B cell (primary cell): ENCODE measurements at regions not wholly inside any gene's neighbourhood (a gene's known extent, or its start where the extent isn't known, plus 50 kb on each side); places are given as distances from the start of the nearest gene placed in this dataset.

Experiments
- CTCF ChIP-seq: fragments of 200-600 bp; IDR thresholded peaks from one replicate; pipeline ENCODE4 v1.8.0; 2022; ENCODE audit warnings: antibody characterized with exemption, mild to moderate bottlenecking
- EZH2 ChIP-seq: IDR thresholded peaks from 2 replicates; pipeline ENCODE4 v1.6.1; 2012; ENCODE audit warnings: borderline replicate concordance, low read depth, mild to moderate bottlenecking, moderate library complexity, low read length; ENCODE audit not compliant: insufficient read depth, poor library complexity, severe bottlenecking

GRCh38 chr1:117753652-117754051 lies 147.8 kb downstream of the TENT5C start:
- TF ChIP-seq CTCF (no peak), EZH2 (no peak)
